HFFc6 (cell line): ENCODE measurements at regions not wholly inside any gene's neighbourhood (a gene's known extent, or its start where the extent isn't known, plus 50 kb on each side); places are given as distances from the start of the nearest gene placed in this dataset.
"Not testable (repeated sequence)": the region's sequence is repeated elsewhere in the genome, so short reads cannot be mapped to it uniquely, and the experiment has no call there.

Experiments used
- DNase-seq: peaks from one replicate; pipeline ENCODE4 v3.0.0-alpha.2; 2018
- H3K27ac Mint-ChIP-seq: 2 replicates; pipeline ENCODE4 v1.8.0; 2020; ENCODE audit warnings: mild to moderate bottlenecking, mixed read lengths
- H3K27me3 Mint-ChIP-seq: 2 replicates; pipeline ENCODE4 v1.8.0; 2021; ENCODE audit warnings: mild to moderate bottlenecking, moderate library complexity, mixed read lengths; ENCODE audit not compliant: insufficient read depth
- H3K36me3 Mint-ChIP-seq: 2 replicates; pipeline ENCODE4 v1.8.0; 2021; ENCODE audit warnings: low read depth, mixed read lengths
- H3K4me1 Mint-ChIP-seq: 2 replicates; pipeline ENCODE4 v1.8.0; 2020; ENCODE audit warnings: low read depth, mixed read lengths
- H3K4me3 Mint-ChIP-seq: 2 replicates; pipeline ENCODE4 v1.8.0; 2020; ENCODE audit warnings: mild to moderate bottlenecking, moderate library complexity, mixed read lengths
- H3K9me3 Mint-ChIP-seq: 2 replicates; pipeline ENCODE4 v1.8.0; 2020; ENCODE audit warnings: mild to moderate bottlenecking, mixed read lengths
- TF ChIP-seq, protein P1 (sequence below): fragments of 200-600 bp; sonication (generic); IDR thresholded peaks from 2 replicates; pipeline ENCODE4 v1.5.0; 2021; ENCODE audit warnings: antibody characterized with exemption, mild to moderate bottlenecking

DNA sequence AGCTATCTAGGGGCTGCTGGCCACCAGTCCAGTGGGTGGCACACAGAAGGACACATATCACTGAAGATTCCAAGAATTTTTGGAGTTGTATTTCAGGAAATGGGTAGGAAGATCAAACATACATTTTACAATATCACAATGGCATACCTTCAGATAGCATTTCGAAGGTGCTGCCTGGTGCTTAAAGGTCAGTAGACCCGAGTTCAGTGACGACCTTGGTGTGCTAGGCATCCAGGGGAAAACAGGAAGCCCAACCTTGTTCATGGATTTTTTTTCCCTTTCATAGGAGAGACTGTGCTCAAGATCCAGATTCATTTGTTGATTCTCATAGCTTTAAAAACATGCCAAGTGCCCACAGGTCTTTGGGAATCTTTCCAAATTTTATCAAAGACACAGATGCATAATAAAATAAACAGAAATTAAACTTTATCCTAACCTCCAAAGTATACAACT lies 51.0 kb upstream of the RCBTB2 start:
- TF ChIP-seq, protein P1, sequence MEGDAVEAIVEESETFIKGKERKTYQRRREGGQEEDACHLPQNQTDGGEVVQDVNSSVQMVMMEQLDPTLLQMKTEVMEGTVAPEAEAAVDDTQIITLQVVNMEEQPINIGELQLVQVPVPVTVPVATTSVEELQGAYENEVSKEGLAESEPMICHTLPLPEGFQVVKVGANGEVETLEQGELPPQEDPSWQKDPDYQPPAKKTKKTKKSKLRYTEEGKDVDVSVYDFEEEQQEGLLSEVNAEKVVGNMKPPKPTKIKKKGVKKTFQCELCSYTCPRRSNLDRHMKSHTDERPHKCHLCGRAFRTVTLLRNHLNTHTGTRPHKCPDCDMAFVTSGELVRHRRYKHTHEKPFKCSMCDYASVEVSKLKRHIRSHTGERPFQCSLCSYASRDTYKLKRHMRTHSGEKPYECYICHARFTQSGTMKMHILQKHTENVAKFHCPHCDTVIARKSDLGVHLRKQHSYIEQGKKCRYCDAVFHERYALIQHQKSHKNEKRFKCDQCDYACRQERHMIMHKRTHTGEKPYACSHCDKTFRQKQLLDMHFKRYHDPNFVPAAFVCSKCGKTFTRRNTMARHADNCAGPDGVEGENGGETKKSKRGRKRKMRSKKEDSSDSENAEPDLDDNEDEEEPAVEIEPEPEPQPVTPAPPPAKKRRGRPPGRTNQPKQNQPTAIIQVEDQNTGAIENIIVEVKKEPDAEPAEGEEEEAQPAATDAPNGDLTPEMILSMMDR, result no peak
- no peak for DNase-seq
- Mint-ChIP-seq H3K4me3 (no peak overlapping the region), H3K36me3 (no peaks in the 10 kb centered on the region), H3K27me3 (peaks cover 28% of the 10 kb centered on the region), H3K9me3 (peaks cover 7% of the 10 kb centered on the region; the same call in 1 of the 2 replicates), H3K27ac (no peak overlapping the region), H3K4me1 (no peaks in the 10 kb centered on the region)

DNA sequence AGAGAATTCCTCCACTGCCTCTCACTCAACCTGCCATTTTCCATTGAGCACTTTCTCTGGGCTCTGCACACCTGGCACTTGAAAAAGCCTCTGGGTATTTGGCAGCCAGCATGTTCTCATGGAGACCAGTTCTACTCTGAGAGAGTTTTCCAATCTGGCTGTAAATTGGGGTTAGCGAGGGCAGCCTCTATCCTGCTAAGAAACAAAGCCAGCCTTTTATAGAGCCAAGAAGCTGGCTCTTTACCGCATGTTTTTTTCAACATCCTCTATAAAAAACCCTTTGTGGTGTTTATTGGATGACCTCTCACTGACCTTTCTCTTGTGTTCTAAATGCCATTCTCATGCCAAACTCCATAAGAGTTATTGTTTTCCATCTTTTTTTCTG lies 52.6 kb upstream of the RCBTB2 start:
- no peak for DNase-seq
- H3K4me3 Mint-ChIP-seq, result no peak overlapping the region
- peaks cover 30% of the 10 kb centered on the region for H3K27me3 Mint-ChIP-seq
- H3K9me3 Mint-ChIP-seq, result peaks cover 7% of the 10 kb centered on the region; the same call in 1 of the 2 replicates
- H3K4me1 Mint-ChIP-seq, result no peaks in the 10 kb centered on the region
- H3K27ac Mint-ChIP-seq, result no peak overlapping the region
- TF ChIP-seq, protein P1, result no peak
- H3K36me3 Mint-ChIP-seq, result no peaks in the 10 kb centered on the region

- Mint-ChIP-seq H3K27me3 (peaks cover 38% of the 10 kb centered on the region), H3K9me3 (peaks cover 7% of the 10 kb centered on the region; the same call in 1 of the 2 replicates), H3K36me3 (no peaks in the 10 kb centered on the region), H3K4me1 (no peaks in the 10 kb centered on the region), H3K4me3 (no peak overlapping the region), H3K27ac (no peak overlapping the region)
- TF ChIP-seq, protein P1, result no peak
- no peak for DNase-seq
Measured at GRCh38 chr13:48586591-48587103, 53.8 kb upstream of the RCBTB2 start.

GRCh38 chr13:48588120-48588519 lies 55.2 kb upstream of the RCBTB2 start:
- Mint-ChIP-seq H3K4me1 (no peaks in the 10 kb centered on the region), H3K9me3 (peaks cover 7% of the 10 kb centered on the region; the same call in 1 of the 2 replicates), H3K4me3 (no peak overlapping the region), H3K27me3 (peaks cover 33% of the 10 kb centered on the region), H3K27ac (no peak overlapping the region), H3K36me3 (no peaks in the 10 kb centered on the region)
- DNase-seq, result no peak
- TF ChIP-seq, protein P1, result no peak

GRCh38 chr13:48590141-48590901 lies 57.4 kb upstream of the RCBTB2 start:
- DNase-seq, result no peak
- Mint-ChIP-seq H3K36me3 (no peaks in the 10 kb centered on the region), H3K4me3 (no peak overlapping the region), H3K27ac (no peak overlapping the region), H3K4me1 (no peaks in the 10 kb centered on the region), H3K9me3 (peaks cover 7% of the 10 kb centered on the region; the same call in 1 of the 2 replicates), H3K27me3 (peaks cover 39% of the 10 kb centered on the region)
- TF ChIP-seq, protein P1, result no peak

- H3K4me1 Mint-ChIP-seq, H3K36me3 Mint-ChIP-seq, DNase-seq, H3K9me3 Mint-ChIP-seq, H3K4me3 Mint-ChIP-seq, H3K27ac Mint-ChIP-seq: not testable (repeated sequence)
- H3K27me3 Mint-ChIP-seq, result peaks cover 35% of the 10 kb centered on the region
Measured at GRCh38 chr13:48591124-48591872, 58.4 kb upstream of the RCBTB2 start.
